H9 (cell line): ENCODE measurements at regions not wholly inside any gene's neighbourhood (a gene's known extent, or its start where the extent isn't known, plus 50 kb on each side); places are given as distances from the start of the nearest gene placed in this dataset.

Experiments
- DNase-seq: peaks from one replicate; pipeline ENCODE4 v3.0.0-alpha.2; 2017
- H2AFZ ChIP-seq: one replicate; pipeline ENCODE4 v1.6.1; 2013; ENCODE audit warnings: mild to moderate bottlenecking, low read length, control low read depth, moderate library complexity
- H2AK5ac ChIP-seq: 2 replicates; pipeline ENCODE4 v1.6.1; 2013; ENCODE audit warnings: low read length, control low read depth, mixed read lengths; ENCODE audit not compliant: insufficient read length
- H2BK120ac ChIP-seq: one replicate; pipeline ENCODE4 v1.6.1; 2013; ENCODE audit warnings: low read depth, mild to moderate bottlenecking, low read length, control low read depth, inconsistent platforms; ENCODE audit not compliant: poor library complexity, severe bottlenecking
- H2BK12ac ChIP-seq: 2 replicates; pipeline ENCODE4 v1.6.1; 2013; ENCODE audit warnings: low read length, control low read depth, mixed read lengths, low read depth; ENCODE audit not compliant: insufficient read length
- H2BK15ac ChIP-seq: 2 replicates; pipeline ENCODE4 v1.6.1; 2013; ENCODE audit warnings: low read depth, low read length, control low read depth
- H2BK20ac ChIP-seq: one replicate; pipeline ENCODE4 v1.6.1; 2013; ENCODE audit warnings: low read depth, mild to moderate bottlenecking, low read length, control low read depth, inconsistent platforms; ENCODE audit not compliant: poor library complexity, severe bottlenecking
- H2BK5ac ChIP-seq: 2 replicates; pipeline ENCODE4 v1.6.1; 2013; ENCODE audit warnings: low read length, control low read depth, mixed read lengths; ENCODE audit not compliant: insufficient read length
- H3K14ac ChIP-seq: 2 replicates; pipeline ENCODE4 v1.6.1; 2013; ENCODE audit warnings: low read length, control low read depth; ENCODE audit not compliant: insufficient read depth
- H3K18ac ChIP-seq: 2 replicates; pipeline ENCODE4 v1.6.1; 2013; ENCODE audit warnings: low read depth, mild to moderate bottlenecking, mixed read lengths, low read length, control low read depth; ENCODE audit not compliant: insufficient read length
- H3K23ac ChIP-seq: 2 replicates; pipeline ENCODE4 v1.6.1; 2013; ENCODE audit warnings: low read length, control low read depth, mixed read lengths, low read depth; ENCODE audit not compliant: insufficient read length
- H3K23me2 ChIP-seq: 2 replicates; pipeline ENCODE4 v1.6.1; 2013; ENCODE audit warnings: low read depth, mild to moderate bottlenecking, mixed read lengths, low read length, control low read depth; ENCODE audit not compliant: insufficient read length, poor library complexity, severe bottlenecking
- H3K27ac ChIP-seq: 2 replicates; pipeline ENCODE4 v1.5.1; 2013; ENCODE audit warnings: low read length, control low read depth, mixed read lengths, low read depth; ENCODE audit not compliant: insufficient read length
- H3K27me3 ChIP-seq: 2 replicates; pipeline ENCODE4 v1.6.1; 2013; ENCODE audit warnings: low read length, control low read depth, inconsistent platforms; ENCODE audit not compliant: insufficient read depth
- H3K4ac ChIP-seq: 2 replicates; pipeline ENCODE4 v1.6.1; 2013; ENCODE audit warnings: low read depth, mild to moderate bottlenecking, control low read depth, inconsistent platforms, low read length, moderate library complexity
- H3K4me1 ChIP-seq: 2 replicates; pipeline ENCODE4 v1.6.1; 2013; ENCODE audit warnings: low read length, control low read depth, inconsistent platforms; ENCODE audit not compliant: insufficient read depth
- H3K4me2 ChIP-seq: 2 replicates; pipeline ENCODE4 v1.6.1; 2013; ENCODE audit warnings: low read length, control low read depth, mixed read lengths; ENCODE audit not compliant: insufficient read length, insufficient read depth
- H3K56ac ChIP-seq: 2 replicates; pipeline ENCODE4 v1.6.1; 2013; ENCODE audit warnings: low read depth, mild to moderate bottlenecking, mixed read lengths, low read length, control low read depth; ENCODE audit not compliant: insufficient read length
- H3K79me1 ChIP-seq: 2 replicates; pipeline ENCODE4 v1.6.1; 2013; ENCODE audit warnings: low read depth, mild to moderate bottlenecking, moderate library complexity, low read length, control low read depth, inconsistent platforms; ENCODE audit not compliant: insufficient read depth, poor library complexity, severe bottlenecking
- H3K79me2 ChIP-seq: 2 replicates; pipeline ENCODE4 v1.6.1; 2013; ENCODE audit warnings: low read length, control low read depth, inconsistent platforms; ENCODE audit not compliant: insufficient read depth
- H3K9ac ChIP-seq: 2 replicates; pipeline ENCODE4 v1.6.1; 2013; ENCODE audit warnings: low read length, control low read depth, mixed read lengths; ENCODE audit not compliant: insufficient read length; ENCODE audit errors: extremely low read depth
- H3K9me3 ChIP-seq: one replicate; pipeline ENCODE4 v1.6.1; 2013; ENCODE audit warnings: low read depth, low read length, inconsistent platforms; ENCODE audit not compliant: control insufficient read depth
- H3T11ph ChIP-seq: one replicate; pipeline ENCODE4 v1.6.1; 2013; ENCODE audit warnings: mild to moderate bottlenecking, low read length, control low read depth, inconsistent platforms
- H4K20me1 ChIP-seq: one replicate; pipeline ENCODE4 v1.6.1; 2013; ENCODE audit not compliant: control insufficient read depth, insufficient read length, insufficient read depth
- H4K5ac ChIP-seq: 2 replicates; pipeline ENCODE4 v1.6.1; 2013; ENCODE audit warnings: low read depth, mild to moderate bottlenecking, mixed read lengths, low read length, control low read depth; ENCODE audit not compliant: insufficient read length
- H4K8ac ChIP-seq: replicated peaks from 2 replicates; pipeline ENCODE4 v1.6.1; 2013; ENCODE audit warnings: low read length, control low read depth, mixed read lengths, low read depth; ENCODE audit not compliant: insufficient read length
- H4K91ac ChIP-seq: 2 replicates; pipeline ENCODE4 v1.6.1; 2013; ENCODE audit warnings: low read depth, mild to moderate bottlenecking, moderate library complexity, mixed read lengths, low read length, control low read depth; ENCODE audit not compliant: insufficient read length
- H3K27ac Mint-ChIP-seq, 3 experiments: 2 replicates in 2 of 3; 3 replicates in 1 of 3; pipeline ENCODE4 v1.8.0; 2020 to 2021; ENCODE audit warnings: mixed read lengths in 3 of 3, mild to moderate bottlenecking in 1 of 3, moderate library complexity in 1 of 3
- H3K27me3 Mint-ChIP-seq: 2 replicates; pipeline ENCODE4 v1.8.0; 2021; ENCODE audit warnings: low read depth, mild to moderate bottlenecking, moderate library complexity, mixed read lengths
- H3K36me3 Mint-ChIP-seq, 3 experiments: 2 replicates in 2 of 3; 3 replicates in 1 of 3; pipeline ENCODE4 v1.8.0; 2020 to 2021; ENCODE audit warnings: low read depth in 3 of 3, mixed read lengths in 3 of 3; ENCODE audit not compliant: insufficient read depth in 1 of 3
- H3K4me1 Mint-ChIP-seq, 2 experiments: 2 replicates each; pipeline ENCODE4 v1.8.0; 2020; ENCODE audit warnings: mixed read lengths in 2 of 2
- H3K4me3 Mint-ChIP-seq, 2 experiments: 2 replicates in 1 of 2; 3 replicates in 1 of 2; pipeline ENCODE4 v1.8.0; 2020 to 2021; ENCODE audit warnings: mild to moderate bottlenecking in 2 of 2, mixed read lengths in 2 of 2, moderate library complexity in 1 of 2
- H3K9me3 Mint-ChIP-seq, 2 experiments: 2 replicates in 1 of 2; 3 replicates in 1 of 2; pipeline ENCODE4 v1.8.0; 2020; ENCODE audit warnings: mild to moderate bottlenecking in 2 of 2, mixed read lengths in 2 of 2, moderate library complexity in 1 of 2
- WGBS: extraction: QIAGEN DNeasy Blood & Tissue Kit; methylation state at CpG from one replicate; pipeline ENCODE4 v1.1.7; 2013; ENCODE audit warnings: missing lambda C conversion rate, low lambda C conversion rate, mixed read lengths; ENCODE audit not compliant: insufficient read length; ENCODE audit errors: extremely low coverage; 5-methylcytosine and 5-hydroxymethylcytosine counted together
- TF ChIP-seq, protein P1 (sequence below): fragments of 200-600 bp; sonication (generic); conservative IDR thresholded peaks from 3 replicates; pipeline ENCODE4 v1.8.0; 2021; ENCODE audit warnings: antibody characterized with exemption, mild to moderate bottlenecking

DNA sequence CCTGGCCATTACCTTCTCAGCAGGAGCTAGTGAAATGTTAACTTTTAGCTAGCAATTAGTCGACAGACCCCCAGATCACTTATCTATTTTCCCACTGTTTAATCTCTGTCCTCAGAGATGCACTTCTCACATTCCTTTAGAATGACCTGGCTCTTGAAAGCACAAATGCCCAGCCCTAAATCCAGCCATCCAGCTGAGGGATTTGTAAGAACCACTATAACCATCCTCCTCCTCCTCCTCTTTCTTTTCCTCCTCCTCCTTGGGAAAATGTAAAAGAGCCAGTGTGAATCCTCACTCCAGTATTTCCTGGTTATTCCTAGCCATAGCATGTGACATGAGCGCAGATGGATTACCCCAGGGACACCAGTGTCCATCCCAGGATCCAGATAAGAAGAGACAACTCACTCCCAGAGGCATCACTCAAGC is 124.3 kb downstream of the ENC1 start:
- Histone ChIP-seq H3K9ac (no peak overlapping the region), H2BK20ac (no peak overlapping the region), H3K4me2 (no peak overlapping the region), H4K8ac (no peak overlapping the region), H3K79me2 (no peaks in the 10 kb centered on the region), H2BK5ac (no peak overlapping the region), H3K27me3 (no peaks in the 10 kb centered on the region), H3K4ac (no peak overlapping the region), H2BK12ac (no peak overlapping the region), H3K14ac (no peak overlapping the region), H3K9me3 (no peaks in the 10 kb centered on the region), H3K56ac (no peak overlapping the region), H3K23me2 (no peaks in the 10 kb centered on the region), H3T11ph (no peak overlapping the region), H3K18ac (no peak overlapping the region), H2AK5ac (no peak overlapping the region), H4K20me1 (no peaks in the 10 kb centered on the region), H3K27ac (no peak overlapping the region), H3K23ac (no peak overlapping the region), H2BK120ac (no peak overlapping the region), H4K91ac (no peak overlapping the region), H2AFZ (no peak overlapping the region), H3K79me1 (no peaks in the 10 kb centered on the region), H3K4me1 (peaks cover 7% of the 10 kb centered on the region), H4K5ac (no peak overlapping the region), H2BK15ac (no peak overlapping the region)
- no peak overlapping the region for H3K4me3 Mint-ChIP-seq
- TF ChIP-seq, protein P1, sequence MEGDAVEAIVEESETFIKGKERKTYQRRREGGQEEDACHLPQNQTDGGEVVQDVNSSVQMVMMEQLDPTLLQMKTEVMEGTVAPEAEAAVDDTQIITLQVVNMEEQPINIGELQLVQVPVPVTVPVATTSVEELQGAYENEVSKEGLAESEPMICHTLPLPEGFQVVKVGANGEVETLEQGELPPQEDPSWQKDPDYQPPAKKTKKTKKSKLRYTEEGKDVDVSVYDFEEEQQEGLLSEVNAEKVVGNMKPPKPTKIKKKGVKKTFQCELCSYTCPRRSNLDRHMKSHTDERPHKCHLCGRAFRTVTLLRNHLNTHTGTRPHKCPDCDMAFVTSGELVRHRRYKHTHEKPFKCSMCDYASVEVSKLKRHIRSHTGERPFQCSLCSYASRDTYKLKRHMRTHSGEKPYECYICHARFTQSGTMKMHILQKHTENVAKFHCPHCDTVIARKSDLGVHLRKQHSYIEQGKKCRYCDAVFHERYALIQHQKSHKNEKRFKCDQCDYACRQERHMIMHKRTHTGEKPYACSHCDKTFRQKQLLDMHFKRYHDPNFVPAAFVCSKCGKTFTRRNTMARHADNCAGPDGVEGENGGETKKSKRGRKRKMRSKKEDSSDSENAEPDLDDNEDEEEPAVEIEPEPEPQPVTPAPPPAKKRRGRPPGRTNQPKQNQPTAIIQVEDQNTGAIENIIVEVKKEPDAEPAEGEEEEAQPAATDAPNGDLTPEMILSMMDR: no peak
- H3K36me3 Mint-ChIP-seq: no peaks in the 10 kb centered on the region; a peak in 2 of 7 replicates
- peaks cover 25 to 32% of the 10 kb centered on the region in 2 experiments for H3K4me1 Mint-ChIP-seq
- H3K27me3 Mint-ChIP-seq: no peaks in the 10 kb centered on the region
- H3K9me3 Mint-ChIP-seq: peaks cover 0 to 3% of the 10 kb centered on the region in 2 experiments; a peak in 1 of 5 replicates
- no peak for DNase-seq
- no CpG with 5 or more reads among the region's 2 CpGs for WGBS
- H3K27ac Mint-ChIP-seq: peak overlapping the region; percentile 26 to 80 (median 48); a peak in 4 of 7 replicates
